ENCODE measurements at regions not wholly inside any gene's neighbourhood (a gene's known extent, or its start where the extent isn't known, plus 50 kb on each side); places are given as distances from the start of the nearest gene placed in this dataset.

DNA sequence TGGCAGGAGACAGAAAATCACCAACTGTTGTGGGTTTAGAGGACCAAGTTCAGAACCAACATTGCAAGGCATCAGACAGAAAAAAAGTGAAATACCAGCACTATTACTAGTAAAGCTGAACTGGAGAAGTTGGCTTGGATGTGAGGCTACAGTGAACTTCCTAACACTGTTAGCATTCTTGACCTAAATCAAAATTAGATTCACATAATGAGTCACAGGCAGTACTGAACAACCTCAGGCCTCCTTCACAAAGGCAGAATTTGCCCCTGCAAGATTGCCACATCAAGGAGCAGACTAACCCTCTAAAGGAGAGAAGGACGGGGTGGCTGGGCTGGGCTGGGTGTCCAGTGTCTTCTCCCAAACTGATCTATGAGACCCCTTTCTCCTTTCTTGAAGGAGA, 539.7 kb downstream of the SNAPC1 start (continued):
- TF ChIP-seq ZNF687 (CRISPR knock-in tag; IDR thresholded peaks at IDR 0.05) (no peak), AGO1 (IDR thresholded peaks at IDR 0.05; ENCODE audit: low read depth, low read length, poor library complexity, severe bottlenecking) (no peak), NAIF1 (CRISPR knock-in tag; IDR thresholded peaks at IDR 0.05; ENCODE audit: borderline replicate concordance) (no peak), IKZF1 (IDR thresholded peaks at IDR 0.05) (no peak)

GRCh38 chr14:62303437-62303836, 541.2 kb downstream of the SNAPC1 start:
- Histone ChIP-seq H3K9ac (ENCODE audit: insufficient read depth, low read depth, low read length) (no peak overlapping the region), H4K20me1 (ENCODE audit: insufficient read depth, low read length) (no peaks in the 10 kb centered on the region), H3K36me3 (replicated peaks in 1 of 2; ENCODE audit: control insufficient read depth in 1 of 2, insufficient read depth in 2 of 2, low read length in 2 of 2) (no peaks in the 10 kb centered on the region), H3K79me2 (ENCODE audit: insufficient read depth, low read length) (no peaks in the 10 kb centered on the region), H2AFZ (ENCODE audit: low read length) (no peak overlapping the region), H3K9me3 (ENCODE audit: low read length) (peaks cover 14% of the 10 kb centered on the region), H3K27ac (ENCODE audit: extremely low read length, insufficient read depth, low read length) (no peak overlapping the region), H3K27me3 (ENCODE audit: control insufficient read depth in 1 of 2, insufficient read depth in 2 of 2, low read length in 2 of 2) (no peaks in the 10 kb centered on the region), H3K4me3 (replicated peaks in 1 of 3; ENCODE audit: insufficient read depth in 1 of 3, low read depth in 2 of 3, low read length in 3 of 3) (no peak overlapping the region), H3K4me2 (ENCODE audit: low read depth, low read length) (no peak overlapping the region), H3K4me1 (ENCODE audit: insufficient read depth, low read length) (no peaks in the 10 kb centered on the region)
- FAIRE-seq (no peak), DNase-seq (ENCODE audit: low spot score) (no peak), ATAC-seq (no peak)
- TF ChIP-seq ZNF670 (CRISPR knock-in tag; IDR thresholded peaks at IDR 0.05; ENCODE audit: borderline replicate concordance), result no peak
- TF ChIP-seq MYPOP (CRISPR knock-in tag; IDR thresholded peaks at IDR 0.05), result no peak
- TF ChIP-seq IKZF5 (CRISPR knock-in tag; IDR thresholded peaks at IDR 0.05), result no peak
- no peak for TF ChIP-seq ZNF543 (CRISPR knock-in tag; IDR thresholded peaks at IDR 0.05)
- no peak for TF ChIP-seq REPIN1 (CRISPR knock-in tag; IDR thresholded peaks at IDR 0.05; ENCODE audit: borderline replicate concordance, low read depth)
- TF ChIP-seq SMYD3 (CRISPR knock-in tag; IDR thresholded peaks at IDR 0.05), result no peak
- TF ChIP-seq HOXA9 (CRISPR knock-in tag; IDR thresholded peaks at IDR 0.05; ENCODE audit: borderline replicate concordance), result no peak
- TF ChIP-seq PAX8 (CRISPR knock-in tag; IDR thresholded peaks at IDR 0.05; ENCODE audit: borderline replicate concordance), result no peak
- TF ChIP-seq ZNF740 (CRISPR knock-in tag; IDR thresholded peaks at IDR 0.05), result no peak
- no peak for TF ChIP-seq ZNF547 (CRISPR knock-in tag; IDR thresholded peaks at IDR 0.05)
- TF ChIP-seq TOE1 (CRISPR knock-in tag; IDR thresholded peaks at IDR 0.05), result no peak
- TF ChIP-seq ZNF704 (CRISPR knock-in tag; IDR thresholded peaks at IDR 0.05; ENCODE audit: borderline replicate concordance), result no peak
- ChIA-PET POLR2A (no interaction called here), CTCF (ENCODE audit: low intra/inter-chr PET ratio, low total read pairs) (no interaction called here)
- BruUV-seq (replicated peaks), result no TSS peak
- WGBS (ENCODE audit: low lambda C conversion rate), result 29% methylated on average over 4 of the region's 4 CpGs
- intact Hi-C loops (cut with micrococcal nuclease; ENCODE audit: unreplicated experiment), result no loop called here
- in situ Hi-C loops (cut with HindIII; ENCODE audit: extremely low pct_ligation_motif_present, low pct_unique_long_range_greater_than_20kb), result no loop called here

All from HepG2 (cell line).